ENCODE measurements at regions not wholly inside any gene's neighbourhood (a gene's known extent, or its start where the extent isn't known, plus 50 kb on each side); places are given as distances from the start of the nearest gene placed in this dataset.

DNA sequence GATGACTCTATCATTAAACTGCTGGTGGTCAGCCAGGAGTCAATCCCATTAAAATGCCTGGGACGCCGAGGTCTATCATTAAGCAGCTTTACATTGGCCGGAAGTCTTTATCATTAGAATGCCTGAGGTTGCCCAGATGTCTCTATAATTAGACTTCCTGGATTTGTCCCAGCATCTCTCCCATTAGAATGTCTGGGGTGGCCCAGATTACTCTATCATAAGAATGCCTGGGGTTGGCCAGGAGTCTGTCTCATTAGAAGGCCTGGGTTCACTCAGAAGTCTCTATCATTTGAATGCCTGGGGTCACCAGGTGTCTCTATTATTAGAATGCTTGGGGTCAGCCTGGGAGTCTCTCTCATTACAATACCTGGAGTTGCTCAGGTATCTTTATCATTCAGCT lies 2227.2 kb downstream of the TP53TG3F start:
- DNase-seq: no peak

GRCh38 chr16:35687071-35687470 lies 2227.7 kb downstream of the TP53TG3F start:
- no peak for DNase-seq

- no peak for DNase-seq
Measured at GRCh38 chr16:35687781-35688180, 2228.4 kb downstream of the TP53TG3F start.

DNA sequence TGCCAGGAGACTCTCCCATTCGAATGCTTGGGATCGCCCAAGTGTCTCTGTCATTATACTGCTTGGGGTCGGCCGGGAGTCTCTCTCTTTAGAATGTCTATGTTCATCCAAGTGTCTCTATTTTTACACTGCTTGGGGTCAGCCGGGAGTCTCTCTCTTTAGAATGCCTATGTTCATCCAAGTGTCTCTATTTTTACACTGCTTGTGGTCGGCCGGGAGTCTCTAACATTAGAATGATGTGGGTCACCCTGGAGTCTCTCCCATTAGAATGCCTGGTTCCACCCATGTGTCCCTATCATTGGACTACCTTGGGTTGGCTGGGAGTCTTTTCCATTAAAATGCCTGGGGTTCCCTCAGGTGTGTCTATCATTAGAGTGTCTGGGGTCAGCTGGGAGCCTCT lies 2230.4 kb downstream of the TP53TG3F start:
- DNase-seq: no peak

GRCh38 chr16:35690413-35690812 lies 2231.0 kb downstream of the TP53TG3F start:
- no peak for DNase-seq

- DNase-seq: no peak
Measured at GRCh38 chr16:35691057-35691456, 2231.6 kb downstream of the TP53TG3F start.

DNA sequence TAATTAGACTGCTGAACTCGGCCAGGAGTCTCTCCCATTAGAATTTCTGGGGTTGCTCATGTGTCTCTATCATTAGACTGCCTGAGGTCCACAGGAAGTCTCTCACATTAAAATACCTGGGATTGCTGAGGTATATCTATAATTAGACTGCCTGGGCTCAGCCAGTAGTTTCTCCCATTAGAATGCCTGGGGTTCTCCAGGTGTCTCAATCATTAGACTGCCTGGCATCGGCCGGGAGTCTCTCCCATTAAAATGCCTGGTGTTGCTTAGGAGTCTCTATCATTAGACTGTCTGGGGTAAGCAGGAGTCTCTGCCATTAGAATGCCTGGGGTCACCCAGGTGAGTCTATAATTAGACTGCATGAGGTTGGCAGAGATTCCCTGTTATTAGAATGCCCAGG lies 2233.4 kb downstream of the TP53TG3F start:
- DNase-seq: no peak

DNA sequence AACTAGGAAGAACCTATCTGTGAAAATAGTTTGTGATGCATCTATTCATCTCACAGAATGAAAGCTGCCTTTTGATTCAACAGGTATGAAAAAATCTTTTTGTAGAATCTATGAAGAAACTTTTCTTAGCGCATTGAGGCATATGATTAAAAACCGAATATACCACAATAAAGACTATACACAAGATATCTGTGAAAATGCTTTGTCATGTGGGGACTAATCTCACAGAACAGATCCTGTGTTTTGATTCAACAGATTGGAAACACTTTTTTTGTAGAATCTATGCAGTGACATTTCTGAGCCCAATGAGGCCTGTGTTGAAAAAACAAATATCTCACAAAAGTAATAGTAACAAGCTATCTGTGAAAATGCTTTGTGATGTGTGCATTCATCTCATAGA lies 2247.5 kb downstream of the TP53TG3F start:
- no peak for DNase-seq

DNA sequence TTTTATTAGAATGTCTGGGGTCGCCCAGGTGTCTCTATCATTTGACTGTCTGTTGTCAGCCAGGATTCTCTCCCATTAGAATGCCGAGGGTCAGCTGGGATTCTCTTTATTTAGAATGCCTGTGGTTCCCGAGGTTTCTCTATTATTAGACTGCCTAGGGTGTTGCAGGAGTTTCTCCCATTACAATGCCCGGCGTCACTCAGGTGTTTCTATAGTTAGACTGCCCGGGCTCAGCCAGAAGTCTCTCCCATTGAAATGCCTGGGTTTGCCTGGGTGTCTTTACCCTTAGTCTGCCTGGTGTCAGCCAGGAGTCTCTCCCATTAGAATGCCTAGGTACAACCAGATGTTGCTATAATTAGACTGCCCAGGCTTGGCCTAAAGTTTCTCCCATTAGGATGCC lies 2252.0 kb downstream of the TP53TG3F start:
- no peak for DNase-seq

DNA sequence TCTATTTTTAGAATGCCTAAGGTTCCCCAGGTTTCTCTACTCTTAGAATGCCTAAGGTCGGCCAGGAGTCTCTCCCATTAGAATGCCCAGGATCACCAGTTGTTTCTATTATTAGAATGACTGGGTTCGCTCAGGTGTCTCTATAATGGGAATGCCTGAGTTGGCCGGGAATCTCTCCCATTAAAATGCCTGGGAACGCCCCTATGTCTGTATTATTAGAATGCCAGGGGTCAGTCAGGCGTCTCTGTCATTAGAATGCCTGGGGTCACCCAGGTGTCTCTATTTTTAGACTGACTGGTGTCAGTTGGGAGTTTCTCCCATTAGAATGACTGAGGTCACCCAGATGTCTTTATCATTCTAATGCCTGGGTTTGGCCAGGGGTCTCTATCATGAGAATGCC lies 2252.5 kb downstream of the TP53TG3F start:
- no peak for DNase-seq

DNA sequence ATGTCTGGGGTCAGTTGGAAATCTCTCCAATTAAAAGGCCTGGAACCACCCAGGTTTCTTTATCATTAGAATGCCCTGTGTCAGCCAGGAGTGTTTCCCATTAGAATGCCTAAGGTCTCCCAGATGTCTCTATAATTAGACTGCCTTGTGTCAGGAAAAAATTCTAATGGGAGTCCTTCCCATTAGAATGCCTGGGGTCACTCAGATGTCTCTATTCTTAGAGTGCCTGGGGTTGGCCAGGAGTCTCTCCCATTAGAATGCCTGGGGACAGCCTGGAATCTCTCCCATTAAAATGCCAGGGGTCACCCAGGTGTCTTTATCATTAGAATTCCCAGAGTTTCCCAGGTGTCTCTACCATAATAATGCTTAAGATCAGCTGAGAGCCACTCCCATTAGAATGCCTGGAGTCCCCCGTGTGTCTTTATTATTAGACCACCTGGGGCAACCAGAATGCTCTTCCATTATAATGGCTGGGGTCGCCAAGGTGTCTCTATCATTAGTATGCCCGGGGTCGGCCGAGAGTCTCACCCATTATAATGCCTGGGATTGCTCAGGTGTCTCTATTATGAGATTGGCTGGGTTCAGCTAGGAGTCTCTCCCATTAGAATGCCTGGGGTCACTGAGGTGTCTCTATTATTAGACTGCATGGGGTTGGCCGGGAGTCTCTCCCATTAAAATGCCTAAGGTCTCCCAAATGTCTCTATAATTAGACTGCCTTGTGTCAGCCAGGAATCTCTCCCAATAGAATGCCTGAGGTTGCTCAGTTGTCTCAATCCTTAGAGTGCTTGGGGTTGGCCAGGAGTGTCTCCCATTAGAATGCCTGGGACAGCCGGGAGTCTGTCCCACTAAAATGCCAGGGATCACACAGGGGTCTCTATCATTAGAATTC lies 2254.6 kb downstream of the TP53TG3F start:
- no peak for DNase-seq

- no peak for DNase-seq
Measured at GRCh38 chr16:35714665-35715064, 2255.3 kb downstream of the TP53TG3F start.

- DNase-seq: no peak
Measured at GRCh38 chr16:35724551-35724950, 2265.1 kb downstream of the TP53TG3F start.

DNA sequence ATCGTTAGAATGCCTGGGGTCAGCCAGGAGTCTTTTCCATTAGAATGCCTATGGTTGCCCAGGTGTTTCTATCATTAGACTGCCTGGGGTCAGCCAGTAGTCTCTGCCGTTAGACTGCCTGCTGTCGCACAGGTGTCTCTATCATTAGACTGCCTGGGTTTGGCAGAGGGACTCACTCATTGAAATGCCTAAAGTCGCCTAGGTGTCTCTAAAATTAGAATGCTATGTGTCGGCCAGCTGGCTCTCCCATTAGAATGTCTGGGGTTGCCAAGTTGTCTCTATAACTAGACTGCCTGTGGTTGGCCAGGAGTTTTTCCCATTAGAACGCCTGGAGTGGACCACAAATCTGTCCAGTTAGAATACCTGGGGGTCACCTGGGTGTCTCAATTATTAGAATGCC lies 2266.5 kb downstream of the TP53TG3F start:
- no peak for DNase-seq

- no peak for DNase-seq
Measured at GRCh38 chr16:35730251-35730650, 2270.8 kb downstream of the TP53TG3F start.

DNA sequence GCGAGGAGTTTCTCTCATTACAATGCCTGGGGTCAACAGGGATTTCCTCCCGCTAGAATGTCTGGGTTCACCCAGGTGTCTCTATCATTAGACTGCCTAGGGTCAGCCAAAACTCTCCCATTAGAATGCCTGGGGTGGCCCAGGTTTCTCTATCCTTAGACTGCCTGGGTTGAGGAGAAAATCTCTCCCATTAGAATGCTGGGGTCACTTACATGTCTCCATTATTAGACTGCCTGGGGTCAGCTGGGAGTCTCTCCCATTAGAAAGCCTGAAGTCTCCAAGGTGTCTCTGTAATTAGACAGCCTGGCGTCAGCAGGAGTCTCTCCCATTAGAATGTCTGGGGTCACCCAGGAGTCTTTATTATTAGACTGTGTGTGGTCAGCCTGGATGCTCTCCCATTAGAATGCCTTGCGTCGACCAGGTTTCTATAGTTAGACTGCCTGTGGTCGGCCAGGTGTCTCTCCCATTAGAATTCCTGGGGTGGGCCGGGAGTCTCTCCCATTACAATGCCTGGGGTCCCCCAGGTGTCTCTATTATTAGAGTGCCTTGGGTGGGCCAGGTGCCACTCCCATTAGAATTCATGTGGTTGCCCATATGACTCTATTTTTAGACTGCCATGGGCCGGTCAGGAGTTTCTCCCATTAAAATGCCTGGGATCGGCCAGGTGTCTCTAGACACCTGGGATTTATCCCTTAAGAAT lies 2272.1 kb downstream of the TP53TG3F start:
- no peak for DNase-seq

DNA sequence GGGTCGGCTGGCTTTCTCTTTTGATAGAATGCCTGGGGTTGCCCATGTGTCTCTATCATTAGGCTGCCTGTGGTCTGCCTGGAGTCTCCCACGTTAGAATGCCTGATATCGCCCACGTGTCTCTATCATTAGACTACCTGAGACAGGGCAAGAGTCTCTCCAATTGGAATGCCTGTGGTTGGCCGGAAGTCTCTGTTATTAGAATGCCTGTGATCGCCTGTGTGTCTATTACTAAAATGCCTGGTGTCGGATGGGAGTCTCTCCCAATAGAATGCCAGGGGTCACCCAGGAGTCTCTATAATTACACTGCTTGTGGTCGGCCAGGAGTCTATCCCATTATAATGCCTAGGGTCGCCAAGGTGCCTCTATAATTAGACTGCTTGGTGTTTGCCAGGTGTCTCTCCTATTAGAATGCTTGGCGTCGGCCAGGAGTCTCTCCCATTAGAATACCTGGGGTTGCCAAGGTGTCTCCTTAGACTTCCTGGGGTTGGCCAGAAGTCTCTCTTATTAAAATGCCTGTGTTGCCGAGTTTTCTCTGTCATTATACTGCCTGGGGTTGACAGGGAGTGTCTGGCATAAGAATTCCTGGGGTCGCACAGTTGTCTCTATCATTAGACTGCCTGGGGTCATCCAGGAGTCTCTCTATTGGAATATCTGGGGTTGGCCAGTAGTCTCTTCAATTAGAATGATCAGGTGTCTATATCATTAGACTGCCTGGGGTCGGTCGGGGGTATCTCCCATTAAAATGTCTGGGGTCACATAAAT lies 2272.8 kb downstream of the TP53TG3F start:
- no peak for DNase-seq

DNA sequence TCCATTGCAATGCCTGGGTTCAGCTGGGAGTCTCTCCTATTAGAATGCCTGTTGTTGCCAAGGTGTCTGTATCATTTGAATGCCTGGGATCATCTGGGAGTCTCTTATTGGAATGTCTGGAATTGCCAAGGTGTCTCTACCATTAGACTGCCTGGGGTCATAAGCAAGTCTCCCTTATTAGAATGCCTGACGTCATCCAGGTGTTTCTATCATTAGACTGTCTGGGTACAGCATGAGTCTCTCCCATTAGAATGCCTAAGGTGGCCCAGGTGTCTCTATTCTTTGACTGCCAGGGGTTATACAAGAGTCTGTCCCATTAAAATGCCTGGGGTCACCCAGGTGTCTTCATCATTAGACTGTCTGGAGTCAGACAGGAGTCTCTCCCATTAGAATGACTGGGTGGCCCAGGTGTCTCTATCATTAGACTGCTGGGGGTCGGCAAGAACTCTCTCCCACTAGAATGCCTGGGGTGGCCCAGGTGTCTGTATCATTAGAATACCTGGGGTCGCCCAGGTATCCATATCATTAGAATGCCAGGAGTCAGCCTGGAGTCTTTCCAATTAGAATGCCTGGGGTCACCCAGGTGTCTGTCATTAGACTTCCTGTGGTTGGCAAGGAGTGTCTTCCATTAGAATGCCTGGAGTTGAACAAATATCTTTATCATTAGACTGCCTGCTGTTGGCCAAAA lies 2274.0 kb downstream of the TP53TG3F start:
- DNase-seq: no peak

GRCh38 chr16:35733971-35734702 lies 2274.7 kb downstream of the TP53TG3F start:
- DNase-seq: no peak

GRCh38 chr16:35734728-35735402 lies 2275.5 kb downstream of the TP53TG3F start:
- DNase-seq: no peak

Data from C1 segment of cervical spinal cord (tissue), 14 donors.